Endodermal cell (in vitro differentiated cells): ENCODE measurements at regions not wholly inside any gene's neighbourhood (a gene's known extent, or its start where the extent isn't known, plus 50 kb on each side); places are given as distances from the start of the nearest gene placed in this dataset.

Experiments
- DNase-seq: peaks from one replicate; pipeline ENCODE4 v3.0.0-alpha.2; 2017
- H3K27ac ChIP-seq: 2 replicates; pipeline ENCODE4 v1.5.1; 2013; ENCODE audit warnings: mild to moderate bottlenecking, low read depth, low read length, moderate library complexity
- H3K27me3 ChIP-seq: 2 replicates; pipeline ENCODE4 v1.6.1; 2013; ENCODE audit warnings: mild to moderate bottlenecking, low read length, moderate library complexity; ENCODE audit not compliant: insufficient read depth, control insufficient read depth, poor library complexity, severe bottlenecking
- H3K36me3 ChIP-seq: 2 replicates; pipeline ENCODE4 v1.7.0; 2013; ENCODE audit warnings: mild to moderate bottlenecking, low read length, moderate library complexity; ENCODE audit not compliant: control insufficient read depth, insufficient read depth
- H3K4me1 ChIP-seq: one replicate; pipeline ENCODE4 v1.7.0; 2013; ENCODE audit warnings: low read length; ENCODE audit not compliant: control insufficient read depth, insufficient read depth
- H3K4me3 ChIP-seq: 2 replicates; pipeline ENCODE4 v1.5.1; 2013; ENCODE audit warnings: mild to moderate bottlenecking, low read length, moderate library complexity
- H3K9ac ChIP-seq: 2 replicates; pipeline ENCODE4 v1.6.1; 2013; ENCODE audit warnings: mild to moderate bottlenecking, low read length, moderate library complexity; ENCODE audit not compliant: poor library complexity, severe bottlenecking; ENCODE audit errors: extremely low read depth
- H3K9me3 ChIP-seq: 2 replicates; pipeline ENCODE4 v1.6.1; 2013; ENCODE audit warnings: mild to moderate bottlenecking, low read length, moderate library complexity; ENCODE audit not compliant: control insufficient read depth
- H3K27ac Mint-ChIP-seq: 2 replicates; pipeline ENCODE4 v1.8.0; 2020; ENCODE audit warnings: mixed read lengths
- H3K27me3 Mint-ChIP-seq: 2 replicates; pipeline ENCODE4 v1.8.0; 2021; ENCODE audit warnings: mild to moderate bottlenecking, mixed read lengths; ENCODE audit not compliant: insufficient read depth
- H3K36me3 Mint-ChIP-seq: 2 replicates; pipeline ENCODE4 v1.8.0; 2020; ENCODE audit warnings: low read depth, mixed read lengths
- H3K4me1 Mint-ChIP-seq: 2 replicates; pipeline ENCODE4 v1.8.0; 2020; ENCODE audit warnings: mixed read lengths
- H3K4me3 Mint-ChIP-seq: 2 replicates; pipeline ENCODE4 v1.8.0; 2020; ENCODE audit warnings: mild to moderate bottlenecking, moderate library complexity, mixed read lengths
- H3K9me3 Mint-ChIP-seq: 2 replicates; pipeline ENCODE4 v1.8.0; 2020; ENCODE audit warnings: mild to moderate bottlenecking, mixed read lengths
- WGBS, 2 experiments: methylation state at CpG; one replicate each; pipeline versions ENCODE4 v1.1.5 to v1.1.7; 2013; ENCODE audit warnings: missing lambda C conversion rate in 2 of 2, mixed read lengths in 1 of 2; ENCODE audit not compliant: insufficient coverage in 1 of 2, insufficient read length in 1 of 2; 5-methylcytosine and 5-hydroxymethylcytosine counted together
- TF ChIP-seq, protein P1 (sequence below): fragments of 200-600 bp; sonication (generic); conservative IDR thresholded peaks from 2 replicates; pipeline ENCODE4 v1.5.0; 2021; ENCODE audit warnings: antibody characterized with exemption, mild to moderate bottlenecking

DNA sequence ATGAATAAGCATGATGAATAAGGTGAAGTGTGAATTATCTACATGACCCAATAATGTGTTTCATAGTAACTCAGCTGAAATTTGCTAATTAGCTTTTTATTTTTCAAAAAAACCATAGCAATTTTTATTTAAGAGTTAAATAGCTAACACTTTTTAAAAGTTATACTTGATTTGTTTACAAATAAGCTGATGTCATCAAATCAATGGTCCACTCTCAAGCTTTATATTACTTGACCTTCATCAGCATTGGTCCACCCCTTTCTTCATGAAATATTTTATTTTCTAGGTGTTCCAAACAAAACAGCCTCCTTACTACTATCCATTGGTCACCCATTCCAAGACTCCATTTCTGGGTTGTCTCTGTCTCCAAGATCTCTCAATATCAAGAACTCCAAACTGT is 649.0 kb upstream of the TENM3 start:
- TF ChIP-seq, protein P1, sequence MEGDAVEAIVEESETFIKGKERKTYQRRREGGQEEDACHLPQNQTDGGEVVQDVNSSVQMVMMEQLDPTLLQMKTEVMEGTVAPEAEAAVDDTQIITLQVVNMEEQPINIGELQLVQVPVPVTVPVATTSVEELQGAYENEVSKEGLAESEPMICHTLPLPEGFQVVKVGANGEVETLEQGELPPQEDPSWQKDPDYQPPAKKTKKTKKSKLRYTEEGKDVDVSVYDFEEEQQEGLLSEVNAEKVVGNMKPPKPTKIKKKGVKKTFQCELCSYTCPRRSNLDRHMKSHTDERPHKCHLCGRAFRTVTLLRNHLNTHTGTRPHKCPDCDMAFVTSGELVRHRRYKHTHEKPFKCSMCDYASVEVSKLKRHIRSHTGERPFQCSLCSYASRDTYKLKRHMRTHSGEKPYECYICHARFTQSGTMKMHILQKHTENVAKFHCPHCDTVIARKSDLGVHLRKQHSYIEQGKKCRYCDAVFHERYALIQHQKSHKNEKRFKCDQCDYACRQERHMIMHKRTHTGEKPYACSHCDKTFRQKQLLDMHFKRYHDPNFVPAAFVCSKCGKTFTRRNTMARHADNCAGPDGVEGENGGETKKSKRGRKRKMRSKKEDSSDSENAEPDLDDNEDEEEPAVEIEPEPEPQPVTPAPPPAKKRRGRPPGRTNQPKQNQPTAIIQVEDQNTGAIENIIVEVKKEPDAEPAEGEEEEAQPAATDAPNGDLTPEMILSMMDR, result no peak
- no peaks in the 10 kb centered on the region for H3K9me3 ChIP-seq
- no peak overlapping the region for H3K9ac ChIP-seq
- no peaks in the 10 kb centered on the region for H3K36me3 ChIP-seq
- H3K27ac Mint-ChIP-seq, result no peak overlapping the region
- no peak overlapping the region for H3K4me3 Mint-ChIP-seq
- H3K27ac ChIP-seq, result no peak overlapping the region
- no peak overlapping the region for H3K4me3 ChIP-seq
- no peak for DNase-seq
- H3K4me1 ChIP-seq, result no peaks in the 10 kb centered on the region
- H3K27me3 Mint-ChIP-seq, result no peaks in the 10 kb centered on the region
- no peaks in the 10 kb centered on the region for H3K36me3 Mint-ChIP-seq
- no peaks in the 10 kb centered on the region for H3K27me3 ChIP-seq
- H3K9me3 Mint-ChIP-seq, result no peaks in the 10 kb centered on the region
- H3K4me1 Mint-ChIP-seq, result no peaks in the 10 kb centered on the region

DNA sequence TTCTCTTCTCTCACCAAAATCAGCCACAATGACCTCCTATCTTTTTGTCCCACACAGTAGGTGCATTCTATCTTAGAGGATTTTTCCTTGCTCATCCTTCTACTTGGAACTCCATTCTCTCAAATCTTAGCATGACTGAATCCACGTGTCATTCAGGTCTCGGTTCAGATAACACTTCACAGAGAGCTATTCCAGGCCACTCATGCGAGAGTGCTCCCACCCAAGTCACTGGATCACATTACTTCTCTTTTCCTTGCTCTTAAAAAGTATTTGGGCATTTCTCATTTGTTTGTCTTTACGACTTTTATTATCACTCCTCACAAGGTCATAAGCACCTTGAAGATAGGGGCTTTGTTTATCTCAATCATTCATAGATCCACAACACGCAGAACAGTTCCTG is 647.5 kb upstream of the TENM3 start:
- DNase-seq, result no peak
- no peaks in the 10 kb centered on the region for H3K4me1 Mint-ChIP-seq
- no peak overlapping the region for H3K9ac ChIP-seq
- H3K9me3 ChIP-seq, result no peaks in the 10 kb centered on the region
- H3K4me1 ChIP-seq, result no peaks in the 10 kb centered on the region
- 85 to 93% methylated on average over 4 of the region's 5 CpGs for WGBS, 2 experiments
- H3K4me3 ChIP-seq, result no peak overlapping the region
- no peaks in the 10 kb centered on the region for H3K36me3 Mint-ChIP-seq
- H3K36me3 ChIP-seq, result no peaks in the 10 kb centered on the region
- no peaks in the 10 kb centered on the region for H3K27me3 Mint-ChIP-seq
- H3K27me3 ChIP-seq, result no peaks in the 10 kb centered on the region
- no peak overlapping the region for H3K4me3 Mint-ChIP-seq
- no peak overlapping the region for H3K27ac ChIP-seq
- no peaks in the 10 kb centered on the region for H3K9me3 Mint-ChIP-seq
- TF ChIP-seq, protein P1, result no peak
- no peak overlapping the region for H3K27ac Mint-ChIP-seq

DNA sequence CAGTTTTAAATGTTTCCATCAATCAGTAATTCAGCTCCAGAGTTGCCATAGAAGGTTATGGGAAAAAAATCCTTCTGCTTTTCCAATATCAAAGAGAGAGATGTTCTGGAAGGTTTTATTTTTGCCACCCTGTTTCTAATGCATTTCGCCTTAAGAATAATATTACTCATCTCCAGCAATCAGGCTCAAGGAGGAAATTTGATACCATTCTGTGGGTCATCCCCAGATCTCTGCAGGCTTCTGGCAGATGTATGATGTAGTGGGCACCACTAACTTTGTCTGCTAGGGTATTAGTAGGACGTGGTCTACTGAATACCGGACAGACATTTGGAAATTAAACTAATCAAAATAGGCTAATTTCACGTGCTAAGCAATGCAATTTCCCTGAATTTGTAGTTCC is 645.4 kb upstream of the TENM3 start:
- 93 to 96% methylated on average over 3 to 4 of the region's 4 CpGs for WGBS, 2 experiments

More for the DNA sequence above, 645.4 kb upstream of the TENM3 start:
- H3K36me3 Mint-ChIP-seq, result no peaks in the 10 kb centered on the region
- no peaks in the 10 kb centered on the region for H3K27me3 ChIP-seq
- TF ChIP-seq, protein P1, result no peak
- H3K9ac ChIP-seq, result no peak overlapping the region
- H3K36me3 ChIP-seq, result no peaks in the 10 kb centered on the region
- no peak overlapping the region for H3K27ac ChIP-seq
- H3K9me3 Mint-ChIP-seq, result no peaks in the 10 kb centered on the region
- H3K27me3 Mint-ChIP-seq, result no peaks in the 10 kb centered on the region
- H3K4me1 Mint-ChIP-seq, result no peaks in the 10 kb centered on the region
- H3K4me3 Mint-ChIP-seq, result no peak overlapping the region
- no peak for DNase-seq
- H3K27ac Mint-ChIP-seq, result no peak overlapping the region
- H3K9me3 ChIP-seq, result no peaks in the 10 kb centered on the region
- H3K4me3 ChIP-seq, result no peak overlapping the region
- no peaks in the 10 kb centered on the region for H3K4me1 ChIP-seq
